ENCODE measurements at regions not wholly inside any gene's neighbourhood (a gene's known extent, or its start where the extent isn't known, plus 50 kb on each side); places are given as distances from the start of the nearest gene placed in this dataset.
"Not testable (repeated sequence)": the region's sequence is repeated elsewhere in the genome, so short reads cannot be mapped to it uniquely, and the experiment has no call there.

DNA sequence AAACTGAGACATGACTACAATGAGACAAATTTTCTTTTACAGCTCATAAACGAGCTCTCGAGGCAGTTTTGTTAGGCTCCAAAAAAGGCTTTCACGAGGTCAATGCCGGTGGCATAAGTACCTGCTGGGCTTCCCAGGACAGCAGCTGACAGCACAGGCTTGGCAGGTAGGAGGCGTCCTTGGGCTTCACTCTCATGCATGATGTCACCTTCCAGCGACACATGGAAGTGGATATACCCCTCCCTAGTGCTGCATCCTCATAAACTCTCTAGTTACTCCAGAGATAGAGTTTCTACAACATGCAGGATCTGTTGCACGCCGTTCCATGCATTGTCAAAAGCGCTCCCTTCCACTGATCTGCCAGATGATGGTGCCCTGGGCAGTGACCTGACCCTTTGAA is 112.5 kb upstream of the PAXBP1 start:
- no peak for DNase-seq (ENCODE audit: low read depth in 2 of 2)

DNA sequence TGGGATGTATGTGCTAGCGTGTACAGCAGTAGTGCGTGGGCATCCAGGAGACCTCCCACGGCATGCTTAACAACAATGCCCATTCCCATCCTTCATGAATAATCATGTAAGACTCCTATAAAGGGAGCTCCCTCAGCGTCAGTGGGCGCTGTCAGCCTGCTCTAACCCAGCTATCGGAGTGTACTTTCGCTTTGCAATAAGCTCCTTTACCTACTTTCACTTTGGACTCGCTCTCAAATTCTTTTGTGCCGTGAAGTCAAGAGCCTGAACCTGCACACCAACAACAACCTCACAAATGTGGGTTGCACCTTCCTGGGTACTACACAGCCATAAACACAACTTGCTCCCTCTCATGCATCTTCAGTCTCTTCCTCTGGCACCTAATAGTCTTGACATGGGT is 114.8 kb upstream of the PAXBP1 start:
- DNase-seq (ENCODE audit: low read depth in 2 of 2) = peak in 1 of 2 donors; percentile 12

DNA sequence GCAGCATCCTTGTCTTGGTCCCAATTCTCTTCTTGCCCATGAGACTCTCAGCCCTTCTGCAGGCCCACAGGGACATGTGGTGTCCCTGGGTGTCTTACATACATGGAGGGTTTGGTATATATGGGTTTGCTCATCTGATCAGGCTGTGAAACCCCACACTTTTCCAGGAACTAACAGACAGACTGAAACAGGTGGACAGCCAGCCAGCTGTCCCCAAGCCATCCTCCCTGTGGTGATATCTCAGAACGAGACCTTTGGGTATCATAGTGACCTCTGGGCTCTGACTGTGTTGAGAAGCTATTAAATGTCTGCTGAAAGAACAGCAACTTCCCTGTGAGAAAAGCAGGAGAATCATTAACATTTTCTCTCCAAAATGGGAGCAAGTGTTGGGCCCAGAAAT is 115.5 kb upstream of the PAXBP1 start:
- no peak for DNase-seq (ENCODE audit: low read depth in 2 of 2)

DNA sequence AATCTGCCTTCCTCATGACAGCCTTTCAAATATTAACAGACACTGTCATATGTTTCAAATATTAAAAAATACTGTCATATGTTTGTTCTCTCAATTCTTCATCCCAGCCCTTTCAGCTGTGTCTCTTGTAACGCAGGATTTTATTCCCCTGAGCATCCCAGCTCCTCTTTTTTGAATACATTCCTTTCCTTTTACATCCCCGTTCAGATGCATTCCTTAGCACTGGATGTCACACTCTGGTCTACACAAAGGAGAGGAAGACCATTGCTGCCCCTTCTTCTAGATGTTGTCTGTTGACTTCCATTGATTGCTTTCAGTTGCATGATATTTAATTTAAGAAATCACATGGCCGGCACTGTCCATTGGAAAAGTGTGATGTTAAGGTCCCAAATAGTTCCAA is 117.4 kb upstream of the PAXBP1 start:
- no peak for DNase-seq (ENCODE audit: low read depth in 2 of 2)

DNA sequence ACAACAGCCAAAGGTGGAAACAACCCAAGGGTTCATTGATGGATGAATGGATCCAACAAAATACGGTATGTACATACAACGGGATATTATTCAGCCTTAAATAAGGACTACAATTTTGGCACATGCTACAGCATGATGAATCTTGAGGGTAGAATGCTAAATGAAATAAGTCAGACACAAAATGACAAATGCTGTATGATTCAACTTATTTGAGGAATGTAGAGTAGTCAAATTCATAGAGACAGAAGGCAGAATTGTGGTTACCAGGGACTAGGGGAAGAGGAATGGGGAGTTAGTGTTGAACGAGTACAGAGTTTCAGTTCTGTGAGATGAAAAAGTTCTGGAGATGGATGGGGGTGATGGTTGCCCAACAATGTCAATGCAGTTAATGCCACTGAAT is 118.0 kb upstream of the PAXBP1 start:
- DNase-seq (ENCODE audit: low read depth in 2 of 2) = no peak

DNA sequence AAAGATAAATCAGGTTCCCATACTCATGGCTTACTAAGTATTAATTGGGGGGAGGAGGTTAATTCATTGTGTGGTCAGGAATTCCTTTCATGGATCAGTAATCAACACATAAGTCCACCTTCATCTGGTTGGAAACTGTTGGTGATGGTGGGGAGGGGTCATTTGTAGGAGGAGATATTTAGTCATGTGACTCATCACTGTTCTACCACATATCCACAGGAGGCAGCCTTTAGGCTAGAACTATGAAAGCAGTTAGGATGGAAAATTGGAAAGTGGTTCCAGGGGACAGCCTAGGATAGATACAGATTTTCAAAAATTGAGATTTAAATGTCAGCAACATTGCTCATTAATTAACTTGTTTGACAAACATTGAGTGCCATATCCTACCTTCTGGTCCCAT is 122.8 kb upstream of the PAXBP1 start:
- DNase-seq (ENCODE audit: low read depth in 2 of 2) = no peak

DNA sequence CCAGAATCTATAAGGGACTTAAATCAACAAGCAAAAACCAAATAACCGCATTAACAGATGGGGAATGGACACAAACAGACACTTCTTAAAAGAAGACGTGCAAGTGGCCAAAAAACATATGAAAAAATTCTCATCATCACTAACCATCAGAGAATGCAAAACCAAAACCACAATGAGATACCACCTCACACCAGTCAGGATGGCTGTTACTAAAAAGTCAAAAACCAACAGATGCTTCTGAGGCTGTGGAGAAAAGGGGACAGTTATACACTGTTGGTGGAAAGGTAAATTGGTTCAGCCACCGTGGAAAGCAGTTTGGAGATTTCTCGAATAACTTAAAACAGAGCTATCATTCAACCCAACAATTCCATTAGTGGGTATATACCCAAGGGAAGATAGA is 124.9 kb upstream of the OLIG2 start:
- no peak for DNase-seq (ENCODE audit: low read depth in 2 of 2)

DNA sequence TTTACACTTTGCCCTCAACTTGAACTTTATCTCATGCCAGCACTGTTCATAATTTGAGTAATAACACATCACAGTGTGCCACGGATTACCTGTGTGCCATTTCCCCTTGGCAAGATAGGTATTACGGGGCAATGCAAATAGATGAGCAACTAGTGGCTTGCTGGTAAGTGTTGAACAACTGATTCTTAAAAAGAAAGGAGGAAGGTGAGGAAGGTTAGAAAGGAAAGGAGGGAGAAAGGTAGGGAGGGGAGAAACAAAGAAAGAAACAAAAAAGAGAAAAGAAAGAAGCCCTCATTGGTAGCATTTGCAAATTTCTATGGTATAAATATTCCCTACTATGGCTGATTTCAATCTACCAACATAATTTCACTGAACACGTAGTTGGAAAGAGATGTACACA is 118.2 kb upstream of the OLIG2 start:
- DNase-seq (ENCODE audit: low read depth in 2 of 2) = no peak

DNA sequence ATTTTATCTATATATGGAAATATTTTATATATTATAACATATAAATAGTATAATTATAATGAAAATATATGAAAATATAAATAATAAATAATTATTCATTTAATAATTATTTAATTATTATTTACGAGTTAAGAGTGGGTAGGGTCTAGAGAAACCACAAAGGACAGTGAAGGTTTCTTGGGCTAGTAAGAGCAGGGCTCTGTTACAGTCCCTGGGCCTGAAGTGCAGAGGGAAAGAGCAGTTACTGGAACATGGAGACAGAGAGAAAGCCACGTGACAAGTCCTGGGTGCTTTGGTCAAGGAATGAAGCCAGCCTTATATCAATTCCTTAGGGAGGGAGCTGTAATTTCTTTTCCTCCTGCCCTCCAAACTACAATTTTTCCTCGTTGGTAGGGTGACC is 117.2 kb upstream of the OLIG2 start:
- no peak for DNase-seq (ENCODE audit: low read depth in 2 of 2)

DNA sequence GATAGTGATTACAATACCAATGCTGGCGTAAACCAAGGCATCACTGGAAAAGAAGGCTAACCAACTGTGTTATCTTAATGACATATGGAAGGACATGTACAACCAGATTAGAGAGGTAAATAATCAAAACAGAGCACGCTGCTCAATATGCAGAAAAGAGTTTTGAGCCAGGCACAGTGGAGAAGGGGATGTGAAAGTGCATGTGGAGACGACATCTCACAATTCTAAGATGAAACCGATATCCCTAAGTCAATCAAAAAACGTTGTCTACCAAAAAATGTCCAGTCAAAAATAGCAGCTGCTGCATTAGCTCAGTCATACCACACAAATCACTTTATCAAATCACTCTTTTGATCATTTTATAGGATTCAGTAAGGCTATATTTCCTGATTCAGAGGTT is 116.3 kb upstream of the OLIG2 start:
- DNase-seq (ENCODE audit: low read depth in 2 of 2) = no peak

DNA sequence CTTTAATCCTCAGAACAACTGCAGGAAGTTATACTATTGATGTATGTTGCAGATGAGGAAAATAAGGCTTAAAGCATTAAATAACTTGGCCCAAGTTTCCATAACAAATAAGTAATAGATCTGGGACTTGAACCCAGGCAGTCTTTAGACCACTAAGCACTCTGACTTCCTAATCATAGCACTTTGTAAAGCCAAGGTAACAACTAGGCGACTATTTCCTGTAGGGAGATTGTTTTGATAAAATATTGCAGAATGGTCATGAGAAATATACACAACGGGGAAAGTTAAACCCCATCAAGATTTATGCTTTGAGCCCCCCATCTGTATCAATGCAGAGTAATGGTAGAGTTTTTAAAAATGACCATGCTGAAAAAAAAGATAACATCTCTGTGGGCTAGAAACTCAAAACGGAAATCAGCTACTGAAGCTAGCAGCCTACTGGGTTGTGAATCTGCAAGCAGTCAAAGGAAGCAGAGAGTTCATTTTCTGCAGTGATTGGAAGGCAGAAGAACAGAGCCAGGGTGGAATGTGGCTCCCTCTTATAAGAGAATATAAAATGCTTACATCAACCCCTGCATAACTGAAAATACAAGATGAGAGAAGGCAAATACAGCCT is 111.2 kb upstream of the OLIG2 start:
- no peak for DNase-seq (ENCODE audit: low read depth in 2 of 2)

DNA sequence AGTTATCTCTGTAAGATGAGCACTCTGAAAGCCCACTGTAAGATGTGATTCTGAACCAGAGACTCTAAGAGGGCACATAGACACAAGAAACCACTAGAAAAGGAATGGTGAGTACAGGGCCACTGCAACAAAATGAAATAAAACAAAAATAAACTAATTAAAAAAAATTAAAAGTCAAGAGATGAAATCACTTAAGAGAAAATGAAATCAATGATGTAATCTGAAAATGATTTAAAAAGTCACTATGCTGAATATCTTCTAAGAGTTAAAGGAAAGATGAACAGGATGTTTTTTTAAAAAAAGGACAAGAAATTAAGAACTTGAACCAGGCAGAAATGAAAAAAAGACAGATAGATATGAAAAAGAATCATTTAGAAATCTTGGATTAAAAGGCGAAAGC is 110.6 kb upstream of the OLIG2 start:
- no peak for DNase-seq (ENCODE audit: low read depth in 2 of 2)

DNA sequence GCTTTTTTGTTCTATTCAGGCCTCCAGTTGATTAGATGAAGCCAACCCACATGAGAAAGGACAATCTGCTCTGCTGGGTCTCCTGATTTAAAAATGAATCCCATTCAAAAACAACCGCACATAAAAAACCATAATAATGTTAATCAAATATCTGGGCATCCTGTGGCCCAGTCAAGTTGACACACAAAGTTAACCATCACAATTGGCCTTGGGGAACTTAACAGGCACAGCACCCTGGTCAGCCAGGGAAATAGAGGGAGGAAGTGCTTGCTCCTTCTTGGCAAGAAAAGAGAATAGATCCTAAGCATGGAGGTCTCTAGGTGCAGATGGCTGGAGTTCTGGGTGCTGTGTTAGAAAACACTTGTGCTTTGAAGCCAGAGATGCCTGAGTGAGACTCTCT is 109.6 kb upstream of the OLIG2 start:
- no peak for DNase-seq (ENCODE audit: low read depth in 2 of 2)

DNA sequence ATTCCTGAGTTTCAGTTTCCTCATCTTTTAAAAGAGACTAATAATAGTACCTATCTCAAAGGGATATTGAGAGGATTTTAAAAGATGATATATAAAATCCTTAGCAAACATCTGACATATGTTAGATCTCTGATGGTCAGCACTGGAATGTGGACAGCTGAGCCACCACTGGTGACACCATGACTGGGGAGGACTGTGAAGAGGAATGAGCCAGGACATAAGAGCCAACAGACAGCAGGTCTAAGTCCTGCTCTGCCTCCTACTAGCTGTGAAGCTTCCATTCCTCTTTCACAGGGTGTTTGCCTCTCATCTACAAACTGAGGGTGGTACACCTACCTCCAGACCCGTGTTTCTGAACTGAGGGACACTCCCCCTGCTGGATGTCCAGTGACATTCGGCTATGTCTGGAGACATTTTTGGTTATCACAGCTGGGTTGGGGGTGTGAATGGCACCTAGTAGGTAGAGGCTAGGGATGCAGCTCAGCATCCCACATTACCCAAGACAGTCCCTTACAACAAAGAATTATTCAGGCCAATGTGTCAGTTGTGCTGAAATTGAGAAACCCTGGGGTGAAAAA is 109.1 kb upstream of the OLIG2 start:
- no peak for DNase-seq (ENCODE audit: low read depth in 2 of 2)

DNA sequence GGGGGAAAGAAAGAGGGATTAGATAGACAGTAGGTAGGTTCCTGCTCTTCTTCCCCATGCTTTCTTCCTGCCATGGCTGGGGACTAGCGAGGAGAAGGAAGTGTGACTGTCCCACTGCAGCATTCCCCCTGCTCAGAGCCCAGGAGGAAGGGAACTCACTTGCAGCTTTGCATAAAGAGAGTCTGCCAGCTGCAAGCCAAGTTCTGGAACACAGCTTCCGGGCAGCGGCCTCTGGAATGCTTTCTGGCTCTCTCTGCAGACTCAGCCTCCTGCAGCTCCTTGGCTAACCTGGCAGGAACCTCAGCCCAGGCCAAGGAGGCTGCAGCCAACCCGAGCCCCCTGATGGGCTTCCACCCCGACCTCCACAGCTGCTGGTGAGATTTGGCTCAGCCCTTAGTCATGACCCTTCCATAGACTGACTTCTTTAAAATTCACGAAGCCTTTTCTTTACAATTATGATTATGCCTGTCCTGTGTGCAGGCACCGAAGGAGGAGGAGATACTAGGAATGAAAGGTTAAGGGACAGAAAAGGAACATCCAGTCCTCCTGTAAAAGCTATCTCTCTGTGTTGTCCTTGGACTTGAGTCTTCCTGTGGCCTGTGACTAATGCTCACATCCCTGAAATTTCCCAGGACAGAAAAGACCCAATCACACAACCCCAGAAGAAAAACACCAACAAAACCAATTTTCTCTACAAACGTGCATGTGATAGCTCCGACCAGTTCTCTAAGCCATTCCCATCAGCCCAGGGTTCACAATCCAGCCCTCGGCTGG is 108.2 kb upstream of the OLIG2 start:
- no peak for DNase-seq (ENCODE audit: low read depth in 2 of 2)

DNA sequence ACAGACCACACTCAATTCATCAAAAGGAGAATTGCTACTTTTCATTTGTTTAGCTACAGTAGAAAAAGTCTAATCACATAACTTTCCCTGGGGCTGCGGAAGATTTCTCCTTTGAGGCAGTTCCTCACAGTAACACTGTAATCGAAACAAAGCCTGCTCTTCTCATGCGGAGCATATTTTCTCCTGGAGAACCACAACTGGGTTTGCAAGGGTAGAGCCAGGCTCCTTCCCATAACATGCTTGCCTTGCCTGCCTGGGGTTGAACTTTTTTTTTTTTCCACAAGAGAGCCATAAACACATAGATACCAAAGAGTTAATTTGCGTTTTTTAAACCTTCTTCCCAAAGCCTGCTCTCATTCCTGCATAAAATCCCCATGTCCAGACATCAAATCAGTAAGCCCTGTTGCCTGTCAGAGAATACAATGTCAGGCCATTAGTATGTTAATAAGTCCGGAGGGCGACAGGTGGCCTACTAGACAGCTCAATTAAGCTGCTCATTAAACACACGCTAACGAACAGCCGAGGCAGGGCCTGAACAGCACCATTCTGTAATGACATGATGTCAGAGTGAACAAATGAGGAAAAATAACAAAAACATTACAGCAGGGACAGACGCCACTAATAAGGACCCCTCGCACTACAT is 107.1 kb upstream of the OLIG2 start:
- DNase-seq (ENCODE audit: low read depth in 2 of 2) = no peak

DNA sequence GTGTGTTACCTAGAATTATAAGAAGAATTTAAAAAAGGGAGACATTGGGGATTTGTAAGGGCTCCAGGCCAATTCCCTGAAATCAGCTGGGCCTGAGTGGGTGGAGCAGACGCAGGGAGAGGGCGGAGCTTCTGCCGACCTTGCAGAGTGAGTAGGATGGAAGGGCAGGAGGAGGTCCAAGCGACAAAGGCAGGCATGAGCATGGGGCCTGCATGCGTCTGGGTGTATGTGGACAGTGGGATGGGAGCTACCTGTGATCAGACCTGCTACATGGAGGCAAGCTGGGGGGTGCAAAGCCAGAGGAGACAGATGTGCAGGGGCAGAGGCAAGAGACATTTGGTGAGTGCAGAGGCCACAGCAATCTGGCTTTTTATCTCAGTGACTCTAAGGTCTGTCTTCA is 105.3 kb upstream of the OLIG2 start:
- DNase-seq (ENCODE audit: low read depth in 2 of 2) = no peak

DNA sequence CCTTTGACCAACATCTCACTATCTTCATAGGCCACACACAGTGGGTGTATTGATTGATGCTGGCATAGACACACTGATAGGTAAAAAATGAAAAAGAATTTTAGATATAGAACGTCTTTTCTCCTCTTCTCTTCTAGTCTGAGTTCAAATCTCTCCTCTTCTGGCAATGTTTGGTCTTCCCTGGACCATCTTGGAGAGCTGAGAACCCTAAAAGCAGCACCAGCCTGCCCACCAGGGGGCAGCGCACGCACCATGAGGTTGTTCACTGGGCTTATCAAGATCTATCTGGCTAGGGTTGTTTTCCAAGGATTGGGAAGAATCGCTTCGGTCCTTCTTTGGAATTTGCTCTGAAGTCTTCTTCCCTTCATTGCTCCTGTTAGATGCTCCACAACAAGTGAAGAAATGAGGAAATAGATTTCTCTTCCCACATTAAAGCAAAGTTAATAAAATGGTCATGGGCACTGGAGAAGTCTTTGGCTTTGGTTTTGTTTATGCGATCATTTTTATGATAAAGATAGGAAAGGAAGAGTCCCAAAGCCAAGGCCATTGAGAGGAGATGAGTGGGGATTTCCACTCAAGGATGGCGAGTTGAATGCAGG is 104.0 kb upstream of the OLIG2 start:
- peak; percentile 21 to 48 for DNase-seq (ENCODE audit: low read depth in 2 of 2)

DNA sequence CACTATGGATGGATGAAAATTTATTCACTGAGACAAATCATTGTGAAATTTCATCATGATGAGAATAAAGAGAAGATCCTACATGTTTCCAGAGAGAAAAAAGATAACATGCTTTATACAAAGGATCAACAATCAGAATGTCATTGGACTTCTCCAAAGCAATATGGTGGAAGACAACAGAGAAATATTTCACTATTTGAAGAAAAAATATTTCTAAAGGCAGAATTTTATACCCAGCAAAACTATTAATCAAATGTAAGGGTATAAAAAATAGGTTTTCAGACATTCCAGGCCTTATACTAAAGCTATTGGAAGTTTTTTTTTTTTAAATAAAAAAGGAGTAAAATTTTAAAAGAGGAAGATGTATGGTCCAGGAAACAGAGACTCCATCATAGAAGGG is 100.6 kb upstream of the OLIG2 start:
- DNase-seq (ENCODE audit: low read depth in 2 of 2) = no peak

DNA sequence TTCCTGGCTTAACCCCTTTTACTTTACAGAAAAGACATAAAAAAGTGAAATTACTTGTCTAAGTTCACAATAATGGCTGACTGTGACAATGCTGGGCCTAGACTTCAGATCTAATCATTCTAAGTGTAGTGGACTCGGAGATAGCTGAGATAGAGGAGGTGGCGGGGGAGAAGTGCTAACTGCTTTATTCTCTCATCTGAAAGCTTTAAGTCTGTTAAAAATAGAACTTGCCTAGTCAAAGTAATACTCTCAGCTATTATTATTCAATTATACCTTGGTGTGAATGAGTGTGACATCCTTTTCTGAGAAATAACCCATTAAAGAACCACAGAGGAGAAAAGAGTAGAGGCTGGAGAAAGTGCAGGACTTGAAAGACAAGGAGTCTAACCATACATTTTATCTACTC is 96.1 kb upstream of the OLIG2 start:
- DNase-seq (ENCODE audit: low read depth in 2 of 2) = no peak

DNA sequence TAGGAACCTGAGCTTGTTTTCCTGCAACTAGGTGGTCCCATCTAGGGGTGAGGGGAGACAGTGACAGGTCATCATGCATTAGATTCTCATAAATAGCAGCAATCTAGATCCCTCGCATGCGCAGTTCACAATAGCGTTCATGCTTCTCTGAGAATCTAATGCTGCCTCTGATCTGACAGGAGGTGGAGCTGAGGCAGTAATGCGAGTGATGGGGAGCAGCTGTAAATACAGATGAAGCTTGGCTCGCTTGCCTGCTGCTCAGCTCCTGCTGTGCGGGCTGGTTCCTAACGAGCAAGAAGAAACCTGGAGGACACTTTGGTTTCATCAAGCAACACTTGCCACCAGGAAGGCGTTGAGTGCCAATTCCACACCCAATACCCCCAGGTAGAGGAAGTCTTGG is 95.1 kb upstream of the OLIG2 start:
- DNase-seq (ENCODE audit: low read depth in 2 of 2) = no peak

DNA sequence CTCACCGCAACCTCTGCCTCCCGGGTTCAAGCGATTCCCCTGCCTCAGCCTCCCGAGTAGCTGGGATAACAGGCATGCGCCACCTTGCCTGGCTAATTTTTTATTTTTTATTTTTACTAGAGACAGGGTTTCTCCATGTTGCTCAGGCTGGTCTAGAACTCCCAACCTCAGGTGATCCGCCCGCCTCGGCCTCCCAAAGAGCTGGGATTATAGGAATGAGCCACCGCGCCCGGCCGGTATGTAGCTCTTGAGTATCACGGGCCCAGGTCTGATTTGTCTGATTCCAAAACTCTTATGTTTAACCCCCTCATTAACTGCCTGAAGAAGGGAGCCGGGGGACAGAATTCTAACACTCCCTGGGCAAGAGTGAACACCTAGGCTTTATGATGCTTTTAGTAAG is 91.7 kb upstream of the OLIG2 start:
- not testable (repeated sequence) for DNase-seq (ENCODE audit: low read depth in 2 of 2)

DNA sequence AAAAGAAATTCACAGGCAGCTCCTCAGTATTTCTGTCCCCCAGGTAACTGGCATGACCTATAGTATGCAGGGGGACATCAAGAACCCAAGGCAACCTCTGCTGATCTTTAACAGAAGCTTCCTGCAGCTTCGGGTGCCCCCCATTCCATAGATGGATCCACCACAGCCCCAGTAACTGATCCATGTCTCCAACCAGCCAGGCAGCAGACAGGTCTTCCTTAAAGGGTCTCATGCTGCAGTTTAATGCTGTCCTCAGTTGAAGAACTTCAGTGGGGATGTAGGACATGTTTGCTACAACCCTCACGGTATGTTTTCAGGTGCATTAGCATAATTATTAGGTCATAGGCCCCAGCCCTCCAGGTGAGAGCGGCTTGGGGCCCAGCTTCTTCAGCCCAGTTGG is 90.9 kb upstream of the OLIG2 start:
- no peak for DNase-seq (ENCODE audit: low read depth in 2 of 2)
